ENCODE measurements at regions not wholly inside any gene's neighbourhood (a gene's known extent, or its start where the extent isn't known, plus 50 kb on each side); places are given as distances from the start of the nearest gene placed in this dataset.

DNA sequence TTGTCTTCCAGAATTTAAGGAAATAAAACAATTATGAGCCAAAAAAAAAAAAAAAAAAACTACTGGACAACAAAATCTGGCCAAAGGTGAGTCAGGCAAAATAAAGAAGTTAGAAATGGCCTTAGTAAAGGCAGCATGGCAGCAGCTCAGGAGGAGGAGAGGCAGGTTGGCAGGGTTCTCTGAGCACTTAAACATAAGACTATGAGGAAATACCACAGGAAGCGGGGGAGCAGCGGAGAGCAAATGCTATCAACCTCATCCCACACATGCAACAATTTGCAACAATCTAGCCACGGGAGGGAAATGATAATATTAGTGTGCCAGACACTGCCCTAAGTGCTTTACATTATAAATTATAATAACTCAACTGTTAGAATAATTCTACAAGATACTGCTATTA is 247.3 kb upstream of the NSMCE3 start (continued):
- TF ChIP-seq POLR2A (IDR thresholded peaks at IDR 0.05; ENCODE audit: control extremely low read depth in 1 of 2, low read depth in 2 of 2, low read length in 2 of 2) (no peak), ASH2L (IDR thresholded peaks at IDR 0.05; ENCODE audit: low read length) (no peak), SIN3A (conservative IDR thresholded peaks at IDR 0.05 in 1 of 2, IDR thresholded peaks at IDR 0.05 in 1 of 2; ENCODE audit: low read depth in 1 of 2, low read length in 2 of 2) (no peak), CREB1 (IDR thresholded peaks at IDR 0.05) (no peak), EGR1 (IDR thresholded peaks at IDR 0.05; ENCODE audit: borderline replicate concordance, low read depth, low read length) (no peak), CTBP2 (IDR thresholded peaks at IDR 0.05; ENCODE audit: borderline replicate concordance, insufficient read depth, insufficient read length, low read length) (no peak)
- TF ChIP-seq, protein P1, sequence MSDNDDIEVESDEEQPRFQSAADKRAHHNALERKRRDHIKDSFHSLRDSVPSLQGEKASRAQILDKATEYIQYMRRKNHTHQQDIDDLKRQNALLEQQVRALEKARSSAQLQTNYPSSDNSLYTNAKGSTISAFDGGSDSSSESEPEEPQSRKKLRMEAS (IDR thresholded peaks at IDR 0.05), result no peak

Data from H1 (cell line).